Panc1 (cell line): ENCODE measurements at regions not wholly inside any gene's neighbourhood (a gene's known extent, or its start where the extent isn't known, plus 50 kb on each side); places are given as distances from the start of the nearest gene placed in this dataset.

Experiments
- CTCF ChIP-seq: fragments of 450-650 bp; IDR thresholded peaks from 2 replicates; pipeline ENCODE4 v1.5.1; 2017; ENCODE audit warnings: mild to moderate bottlenecking
- POLR2AphosphoS5 ChIP-seq: IDR thresholded peaks from 2 replicates; pipeline ENCODE4 v1.6.1; 2012; ENCODE audit warnings: mild to moderate bottlenecking, low read depth, low read length, moderate library complexity
- TCF7L2 ChIP-seq: IDR thresholded peaks from 2 replicates; pipeline ENCODE4 v1.6.1; 2011; ENCODE audit warnings: mild to moderate bottlenecking, low read depth, low read length, inconsistent platforms

DNA sequence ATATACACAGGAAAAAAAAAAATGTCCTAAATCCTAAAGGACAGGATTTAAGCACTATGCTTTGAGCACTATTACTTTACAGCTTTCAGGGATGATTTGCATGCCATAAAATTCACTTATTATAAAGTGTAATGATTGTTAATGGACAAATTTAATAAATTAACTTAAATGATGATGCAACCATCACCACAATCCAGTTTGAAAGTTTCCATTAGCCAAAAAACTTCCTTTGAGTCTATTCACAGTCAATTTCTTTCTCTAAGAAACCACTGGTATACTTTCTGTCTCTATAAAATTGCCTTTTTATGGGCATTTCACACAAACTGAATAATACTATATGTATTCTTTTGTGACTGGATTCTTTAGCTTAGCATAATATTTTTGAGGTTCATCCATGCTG, 111.1 kb upstream of the RIOK3 start:
- TF ChIP-seq TCF7L2 (no peak), POLR2AphosphoS5 (no peak), CTCF (no peak)
